WTC11 (cell line): ENCODE measurements at regions not wholly inside any gene's neighbourhood (a gene's known extent, or its start where the extent isn't known, plus 50 kb on each side); places are given as distances from the start of the nearest gene placed in this dataset.

Source experiments
- ATAC-seq: fragments of 200-7000 bp; cut with Tn5 transposase; 2 replicates; pipeline ENCODE4 v1.10.0; 2021; ENCODE audit warnings: mild to moderate bottlenecking, moderate library complexity
- CTCF ChIA-PET: fragments of 300-600 bp; sonication (Branson Sonifier 250); formaldehyde crosslinking; loops from one replicate; lab custom pipeline; 2021; ENCODE audit warnings: antibody characterized with exemption; lab: Charles Lee
- POLR2A ChIA-PET: fragments of 350-600 bp; sonication (Branson Sonifier 250); formaldehyde crosslinking; loops from one replicate; lab custom pipeline; 2021; ENCODE audit warnings: antibody characterized with exemption; lab: Charles Lee
- DNase-seq: peaks from one replicate; pipeline ENCODE4 v3.0.0; 2021; ENCODE audit warnings: low spot score
- H3K27ac Mint-ChIP-seq: 2 replicates; pipeline ENCODE4 v1.8.0; 2021; ENCODE audit warnings: mixed read lengths
- H3K27me3 Mint-ChIP-seq: 2 replicates; pipeline ENCODE4 v1.8.0; 2021; ENCODE audit warnings: low read depth, mild to moderate bottlenecking, moderate library complexity, mixed read lengths
- H3K36me3 Mint-ChIP-seq: 2 replicates; pipeline ENCODE4 v1.8.0; 2021; ENCODE audit warnings: mixed read lengths
- H3K4me1 Mint-ChIP-seq: 2 replicates; pipeline ENCODE4 v1.8.0; 2022; ENCODE audit warnings: mixed read lengths
- H3K4me3 Mint-ChIP-seq: 2 replicates; pipeline ENCODE4 v1.8.0; 2021; ENCODE audit warnings: mild to moderate bottlenecking, moderate library complexity, mixed read lengths
- H3K9me3 Mint-ChIP-seq: 2 replicates; pipeline ENCODE4 v1.8.0; 2021; ENCODE audit warnings: mixed read lengths
- ATF1 ChIP-seq: sonication (generic); formaldehyde crosslinking; IDR thresholded peaks from 2 replicates; pipeline ENCODE4 v1.8.1; 2023; ENCODE audit warnings: mild to moderate bottlenecking, moderate library complexity, missing genetic modification reagents
- ATF6 ChIP-seq: sonication (generic); formaldehyde crosslinking; IDR thresholded peaks from 2 replicates; pipeline ENCODE4 v1.8.1; 2023; ENCODE audit warnings: mild to moderate bottlenecking, missing genetic modification reagents
- CTCF ChIP-seq: fragments of 200-600 bp; IDR thresholded peaks from 2 replicates; pipeline ENCODE4 v1.8.0; 2022; ENCODE audit warnings: antibody characterized with exemption
- E2F1 ChIP-seq: sonication (generic); formaldehyde crosslinking; IDR thresholded peaks from 2 replicates; pipeline ENCODE4 v1.8.0; 2022; ENCODE audit warnings: mild to moderate bottlenecking, missing genetic modification reagents
- GABPB1 ChIP-seq: sonication (generic); formaldehyde crosslinking; IDR thresholded peaks from 2 replicates; pipeline ENCODE4 v1.8.1; 2023; ENCODE audit warnings: mild to moderate bottlenecking, missing genetic modification reagents
- HMGA2 ChIP-seq: fragments of 250-450 bp; sonication (Bioruptor Pico); IDR thresholded peaks from 2 replicates; pipeline ENCODE4 v1.4.0; 2021; ENCODE audit warnings: mild to moderate bottlenecking, moderate library complexity
- NFYB ChIP-seq: sonication (generic); formaldehyde crosslinking; conservative IDR thresholded peaks from 2 replicates; pipeline ENCODE4 v1.8.0; 2022; ENCODE audit warnings: low read depth, missing genetic modification reagents
- NR2C2 ChIP-seq: sonication (generic); formaldehyde crosslinking; IDR thresholded peaks from 2 replicates; pipeline ENCODE4 v1.8.0; 2022; ENCODE audit warnings: mild to moderate bottlenecking, missing genetic modification reagents
- PRDM15 ChIP-seq: sonication (generic); formaldehyde crosslinking; IDR thresholded peaks from 2 replicates; pipeline ENCODE4 v1.8.0; 2022; ENCODE audit warnings: missing genetic modification reagents
- RORB ChIP-seq: fragments of 250-450 bp; sonication (Bioruptor Pico); IDR thresholded peaks from 2 replicates; pipeline ENCODE4 v1.9.0; 2021; ENCODE audit warnings: mild to moderate bottlenecking
- SMAD3 ChIP-seq: sonication (generic); formaldehyde crosslinking; IDR thresholded peaks from 2 replicates; pipeline ENCODE4 v1.8.0; 2022; ENCODE audit warnings: missing genetic modification reagents, mild to moderate bottlenecking, borderline replicate concordance
- SOX15 ChIP-seq: fragments of 250-450 bp; sonication (Bioruptor Pico); IDR thresholded peaks from 2 replicates; pipeline ENCODE4 v1.9.0; 2021; ENCODE audit warnings: mild to moderate bottlenecking
- STAT6 ChIP-seq: sonication (generic); formaldehyde crosslinking; conservative IDR thresholded peaks from 2 replicates; pipeline ENCODE4 v1.8.1; 2023; ENCODE audit warnings: mild to moderate bottlenecking, low read depth, missing genetic modification reagents, moderate library complexity
- TEAD1 ChIP-seq: sonication (generic); formaldehyde crosslinking; IDR thresholded peaks from 2 replicates; pipeline ENCODE4 v1.8.0; 2022; ENCODE audit warnings: mild to moderate bottlenecking, missing genetic modification reagents
- ZBTB21 ChIP-seq: sonication (generic); formaldehyde crosslinking; IDR thresholded peaks from 2 replicates; pipeline ENCODE4 v1.8.1; 2023; ENCODE audit warnings: mild to moderate bottlenecking, missing genetic modification reagents, borderline replicate concordance
- ZNF423 ChIP-seq: fragments of 250-450 bp; sonication (Bioruptor Pico); IDR thresholded peaks from 2 replicates; pipeline ENCODE4 v2.1.2; 2022; ENCODE audit warnings: mild to moderate bottlenecking, moderate library complexity
- TF ChIP-seq, protein P1 (sequence below): sonication (generic); formaldehyde crosslinking; IDR thresholded peaks from 2 replicates; pipeline ENCODE4 v1.8.0; 2022; ENCODE audit warnings: mild to moderate bottlenecking, missing genetic modification reagents
- TF ChIP-seq, protein P2 (sequence below): fragments of 250-450 bp; sonication (Bioruptor Pico); IDR thresholded peaks from 2 replicates; pipeline ENCODE4 v1.9.0; 2021; ENCODE audit warnings: mild to moderate bottlenecking

- peaks cover 6% of the 10 kb centered on the region for H3K36me3 Mint-ChIP-seq
- TF ChIP-seq ZNF423 (no peak), NFYB (CRISPR knock-in tag) (no peak), HMGA2 (CRISPR knock-in tag) (no peak), SMAD3 (CRISPR knock-in tag) (no peak), E2F1 (CRISPR knock-in tag) (no peak), TEAD1 (CRISPR knock-in tag) (no peak), CTCF (no peak), STAT6 (CRISPR knock-in tag) (no peak), RORB (CRISPR knock-in tag) (no peak), ZBTB21 (CRISPR knock-in tag) (no peak), PRDM15 (CRISPR knock-in tag) (no peak), GABPB1 (CRISPR knock-in tag) (no peak), ATF1 (no peak), ATF6 (CRISPR knock-in tag) (no peak), NR2C2 (CRISPR knock-in tag) (no peak), SOX15 (no peak)
- TF ChIP-seq, protein P1, sequence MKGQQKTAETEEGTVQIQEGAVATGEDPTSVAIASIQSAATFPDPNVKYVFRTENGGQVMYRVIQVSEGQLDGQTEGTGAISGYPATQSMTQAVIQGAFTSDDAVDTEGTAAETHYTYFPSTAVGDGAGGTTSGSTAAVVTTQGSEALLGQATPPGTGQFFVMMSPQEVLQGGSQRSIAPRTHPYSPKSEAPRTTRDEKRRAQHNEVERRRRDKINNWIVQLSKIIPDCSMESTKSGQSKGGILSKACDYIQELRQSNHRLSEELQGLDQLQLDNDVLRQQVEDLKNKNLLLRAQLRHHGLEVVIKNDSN (CRISPR knock-in tag), result no peak
- TF ChIP-seq, protein P2, sequence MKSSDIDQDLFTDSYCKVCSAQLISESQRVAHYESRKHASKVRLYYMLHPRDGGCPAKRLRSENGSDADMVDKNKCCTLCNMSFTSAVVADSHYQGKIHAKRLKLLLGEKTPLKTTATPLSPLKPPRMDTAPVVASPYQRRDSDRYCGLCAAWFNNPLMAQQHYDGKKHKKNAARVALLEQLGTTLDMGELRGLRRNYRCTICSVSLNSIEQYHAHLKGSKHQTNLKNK (CRISPR knock-in tag), result no peak
- peaks cover 12% of the 10 kb centered on the region for H3K9me3 Mint-ChIP-seq
- H3K27ac Mint-ChIP-seq, result no peak overlapping the region
- DNase-seq (no peak), ATAC-seq (no peak)
- peaks cover 28% of the 10 kb centered on the region for H3K4me1 Mint-ChIP-seq
- POLR2A ChIA-PET, result interaction anchor here (0.8 kb wide), 1 partner anchor 363 kb away, joined by 6 read pairs; no protein-coding TSS in a partner anchor
- no peak overlapping the region for H3K4me3 Mint-ChIP-seq
- CTCF ChIA-PET, result no interaction called here
- no peaks in the 10 kb centered on the region; the same call in 1 of the 2 replicates for H3K27me3 Mint-ChIP-seq
Observed at GRCh38 chr21:17085707-17086106, 427.1 kb upstream of the CXADR start.
